ENCODE measurements at regions not wholly inside any gene's neighbourhood (a gene's known extent, or its start where the extent isn't known, plus 50 kb on each side); places are given as distances from the start of the nearest gene placed in this dataset.
"Not testable (repeated sequence)": the region's sequence is repeated elsewhere in the genome, so short reads cannot be mapped to it uniquely, and the experiment has no call there.

DNA sequence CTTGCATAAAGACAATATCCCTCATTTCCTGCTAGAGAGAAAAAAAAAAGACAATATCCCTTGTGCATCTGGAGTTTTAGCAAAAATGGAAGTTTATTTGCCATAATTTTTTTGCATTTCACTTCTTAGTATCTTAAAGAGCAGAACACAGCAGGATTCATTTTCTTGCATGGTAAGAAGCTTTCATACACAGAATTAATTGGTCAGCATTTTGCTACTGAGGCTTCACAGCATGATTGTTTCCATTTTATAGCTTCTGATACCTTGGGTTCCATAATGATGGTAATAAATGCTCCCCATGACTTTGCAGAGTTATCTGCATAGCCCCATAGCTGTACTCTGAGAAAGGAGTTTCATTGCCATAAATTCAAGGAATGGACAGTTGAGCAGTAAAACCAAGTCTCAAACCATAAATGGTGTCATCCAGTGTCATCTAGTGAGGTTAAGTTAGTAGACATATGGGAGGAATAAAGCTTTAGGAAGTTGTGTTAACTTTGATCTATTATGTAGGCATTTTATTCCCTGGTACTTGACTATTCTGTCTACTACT is 88.8 kb upstream of the PLD5 start:
- peaks cover 5% of the 10 kb centered on the region for H3K27me3 Mint-ChIP-seq
- no peak overlapping the region for H3K27ac Mint-ChIP-seq
- H3K36me3 Mint-ChIP-seq = peaks cover 2% of the 10 kb centered on the region
- H3K9me3 Mint-ChIP-seq = peaks cover 0 to 4% (median 2%) of the 10 kb centered on the region in 3 donors
- H3K4me3 Mint-ChIP-seq = no peak overlapping the region
- H3K4me1 Mint-ChIP-seq = no peaks in the 10 kb centered on the region

DNA sequence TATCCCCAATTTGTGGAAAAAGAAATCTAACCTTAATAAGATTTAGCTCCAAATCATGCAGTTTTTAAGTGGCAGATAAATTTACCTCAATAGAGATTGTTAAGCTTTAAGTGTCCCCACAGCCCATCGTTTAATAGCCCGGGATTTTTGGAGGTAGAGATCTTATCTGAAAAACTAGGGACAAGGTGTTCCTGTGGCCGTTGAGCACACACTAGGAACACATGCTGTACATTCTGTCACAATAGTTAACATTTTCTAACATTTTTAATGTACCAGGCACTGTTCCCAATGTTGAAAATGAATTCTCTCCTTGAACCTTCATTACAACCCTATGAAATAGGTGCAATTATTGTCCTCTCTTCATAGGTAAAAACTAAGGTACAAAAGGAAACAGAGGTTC is 85.7 kb upstream of the PLD5 start:
- H3K27me3 Mint-ChIP-seq = peaks cover 6% of the 10 kb centered on the region
- H3K27ac Mint-ChIP-seq = no peak overlapping the region
- no peaks in the 10 kb centered on the region for H3K4me1 Mint-ChIP-seq
- H3K4me3 Mint-ChIP-seq = no peak overlapping the region
- no peaks in the 10 kb centered on the region for H3K36me3 Mint-ChIP-seq
- peaks cover 0 to 2% (median 2%) of the 10 kb centered on the region in 3 donors for H3K9me3 Mint-ChIP-seq

DNA sequence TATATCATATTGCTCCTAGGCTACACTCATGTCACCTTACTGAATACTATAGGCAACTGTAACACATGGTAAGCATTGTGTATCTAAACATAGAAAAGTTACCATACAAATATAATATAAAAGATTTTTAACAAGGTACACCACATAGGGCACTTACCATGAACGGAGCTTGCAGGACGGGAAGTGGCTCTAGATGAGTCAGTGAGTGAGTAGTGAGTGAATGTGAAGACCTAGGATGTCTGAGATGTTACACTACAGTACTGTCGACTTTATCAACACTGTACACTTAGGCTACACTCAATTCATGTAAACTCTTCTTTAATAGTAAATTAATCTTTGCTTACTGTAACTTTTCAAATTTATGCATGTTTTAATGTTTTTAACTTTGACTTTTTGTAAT is 81.0 kb upstream of the PLD5 start:
- H3K27me3 Mint-ChIP-seq = peaks cover 1% of the 10 kb centered on the region
- no peak overlapping the region for H3K4me3 Mint-ChIP-seq
- H3K27ac Mint-ChIP-seq = no peak overlapping the region
- peaks cover 0 to 2% (median 0%) of the 10 kb centered on the region in 3 donors for H3K4me1 Mint-ChIP-seq
- H3K9me3 Mint-ChIP-seq = peaks cover 0 to 2% (median 2%) of the 10 kb centered on the region in 3 donors
- H3K36me3 Mint-ChIP-seq = no peaks in the 10 kb centered on the region

DNA sequence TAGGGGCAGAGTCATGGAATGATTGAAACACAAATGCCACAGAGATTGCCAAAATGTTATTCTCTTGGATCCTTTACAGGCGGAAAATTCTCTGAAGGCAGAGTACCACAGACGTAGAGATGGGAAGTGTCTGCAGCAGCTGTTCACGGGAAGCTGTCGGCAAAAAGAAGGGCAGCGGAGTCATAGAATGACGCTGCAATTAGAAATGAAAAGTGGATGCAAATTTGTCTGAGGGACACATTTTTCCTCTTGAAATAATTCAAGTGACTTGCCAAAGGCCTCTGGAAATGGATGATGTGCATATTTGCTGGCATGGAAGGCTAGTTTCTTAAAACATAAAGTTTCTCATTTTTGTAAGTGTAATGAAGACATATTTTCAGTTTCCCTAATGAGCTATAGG is 77.5 kb upstream of the PLD5 start:
- no peak overlapping the region for H3K4me3 Mint-ChIP-seq
- no peak overlapping the region for H3K27ac Mint-ChIP-seq
- H3K27me3 Mint-ChIP-seq = peaks cover 1% of the 10 kb centered on the region
- peaks cover 3 to 10% (median 4%) of the 10 kb centered on the region in 3 donors for H3K9me3 Mint-ChIP-seq
- peaks cover 0 to 2% (median 0%) of the 10 kb centered on the region in 3 donors for H3K4me1 Mint-ChIP-seq
- H3K36me3 Mint-ChIP-seq = peaks cover 1% of the 10 kb centered on the region

DNA sequence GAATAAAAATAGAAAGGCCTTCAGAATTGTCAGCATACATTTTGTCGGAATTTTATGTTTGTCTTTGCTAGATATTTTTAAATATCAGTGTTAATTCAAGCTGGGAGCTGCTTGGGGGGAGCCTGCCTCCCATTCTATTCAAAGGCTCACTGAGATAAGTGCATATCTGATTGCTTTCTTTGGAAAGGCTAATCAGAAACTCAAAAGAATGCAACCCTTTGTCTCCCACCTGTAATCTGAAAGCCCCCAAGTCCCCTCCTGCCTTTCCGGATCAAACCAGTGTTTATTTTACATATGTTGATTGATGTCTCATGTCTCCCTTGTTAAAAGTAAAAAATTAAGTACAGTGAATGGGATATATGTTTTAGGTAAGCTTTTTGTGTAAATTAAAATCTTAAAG is 69.3 kb upstream of the PLD5 start:
- not testable (repeated sequence) for H3K27ac Mint-ChIP-seq, H3K36me3 Mint-ChIP-seq
- peaks cover 4 to 28% (median 18%) of the 10 kb centered on the region in 3 donors for H3K9me3 Mint-ChIP-seq

DNA sequence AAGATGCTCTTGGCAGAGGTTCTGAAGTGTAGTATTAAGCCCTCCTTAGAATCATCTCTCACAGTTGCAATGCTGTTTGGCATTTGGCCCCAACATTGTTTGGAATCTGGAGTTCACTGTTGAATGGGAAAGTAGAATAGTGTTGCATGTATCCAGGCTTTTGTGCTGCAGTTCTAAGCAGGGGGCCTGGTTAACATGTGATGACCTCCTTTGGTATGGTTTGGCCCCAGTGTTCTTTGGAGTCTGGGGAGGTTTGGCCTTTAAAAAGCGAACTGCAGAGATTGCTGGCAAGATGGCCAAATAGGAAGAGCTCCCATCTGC is 61.8 kb upstream of the PLD5 start:
- H3K27me3 Mint-ChIP-seq = peaks cover 3% of the 10 kb centered on the region
- no peak overlapping the region for H3K4me3 Mint-ChIP-seq
- no peaks in the 10 kb centered on the region for H3K4me1 Mint-ChIP-seq
- H3K9me3 Mint-ChIP-seq = peaks cover 4 to 5% (median 4%) of the 10 kb centered on the region in 3 donors
- H3K36me3 Mint-ChIP-seq = no peaks in the 10 kb centered on the region
- no peak overlapping the region for H3K27ac Mint-ChIP-seq

More for the DNA sequence above, 69.3 kb upstream of the PLD5 start:
- not testable (repeated sequence) for H3K4me3 Mint-ChIP-seq, H3K4me1 Mint-ChIP-seq, H3K27me3 Mint-ChIP-seq

DNA sequence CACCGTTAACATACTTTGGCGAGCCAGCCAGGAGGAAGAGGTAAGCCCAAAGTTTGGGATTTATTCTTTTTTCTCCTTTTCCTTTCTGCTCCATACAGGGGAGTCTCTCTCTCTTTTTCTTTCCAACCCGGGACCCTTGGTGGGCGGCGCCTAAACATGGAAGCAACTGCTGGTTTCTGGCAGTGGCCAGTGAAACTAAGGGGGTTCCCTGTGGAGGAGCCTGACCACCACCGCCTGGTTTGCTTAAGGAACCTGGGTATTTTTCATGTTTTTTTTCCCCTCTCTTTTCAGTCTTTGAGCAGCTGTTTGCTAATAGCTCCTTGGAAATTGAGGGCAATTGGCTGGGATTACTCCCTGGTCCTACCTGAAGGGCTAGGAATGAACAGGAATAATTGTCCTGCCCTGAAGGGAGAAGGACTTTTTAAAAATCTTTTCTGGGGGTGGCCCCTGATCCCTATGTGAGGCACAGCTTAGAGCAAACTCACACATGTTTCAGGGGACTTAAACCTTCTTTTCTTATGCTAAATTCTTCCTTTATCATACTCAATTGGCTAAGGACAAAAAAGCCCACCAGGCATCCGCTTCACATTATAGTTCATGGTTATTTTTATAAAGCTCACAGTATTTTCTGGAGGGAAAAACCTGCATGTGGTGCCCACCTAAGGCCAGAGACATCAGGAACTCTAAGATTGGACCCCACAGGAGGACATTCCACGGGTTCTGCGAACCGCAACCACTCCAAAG is 61.3 kb upstream of the PLD5 start:
- no peak overlapping the region for H3K27ac Mint-ChIP-seq
- no peaks in the 10 kb centered on the region for H3K36me3 Mint-ChIP-seq
- H3K4me1 Mint-ChIP-seq = no peaks in the 10 kb centered on the region
- H3K4me3 Mint-ChIP-seq = no peak overlapping the region
- peaks cover 4 to 5% (median 4%) of the 10 kb centered on the region in 3 donors for H3K9me3 Mint-ChIP-seq
- H3K27me3 Mint-ChIP-seq = peaks cover 3% of the 10 kb centered on the region

DNA sequence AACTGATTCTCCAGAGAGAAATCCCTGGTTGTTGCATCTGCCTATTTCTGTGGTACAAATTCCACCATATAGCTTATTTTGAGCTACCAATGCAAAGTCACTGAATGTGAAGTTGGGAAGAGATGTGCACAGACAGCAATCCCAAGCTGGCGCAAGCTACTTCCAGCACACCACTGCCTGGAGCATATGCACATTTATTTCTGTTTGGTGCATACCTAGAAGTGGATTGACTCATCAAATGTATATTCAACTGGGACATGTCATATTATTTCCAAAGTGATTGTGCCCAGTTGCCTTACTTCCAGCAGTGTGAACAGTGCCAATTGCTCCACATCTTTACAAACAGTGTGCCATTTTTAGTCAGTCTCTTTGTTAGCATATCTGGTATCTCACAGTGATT is 58.2 kb upstream of the PLD5 start:
- H3K27ac Mint-ChIP-seq = no peak overlapping the region
- H3K9me3 Mint-ChIP-seq = peaks cover 0 to 4% (median 4%) of the 10 kb centered on the region in 3 donors
- no peaks in the 10 kb centered on the region for H3K36me3 Mint-ChIP-seq
- H3K27me3 Mint-ChIP-seq = no peaks in the 10 kb centered on the region
- no peaks in the 10 kb centered on the region for H3K4me1 Mint-ChIP-seq
- no peak overlapping the region for H3K4me3 Mint-ChIP-seq

DNA sequence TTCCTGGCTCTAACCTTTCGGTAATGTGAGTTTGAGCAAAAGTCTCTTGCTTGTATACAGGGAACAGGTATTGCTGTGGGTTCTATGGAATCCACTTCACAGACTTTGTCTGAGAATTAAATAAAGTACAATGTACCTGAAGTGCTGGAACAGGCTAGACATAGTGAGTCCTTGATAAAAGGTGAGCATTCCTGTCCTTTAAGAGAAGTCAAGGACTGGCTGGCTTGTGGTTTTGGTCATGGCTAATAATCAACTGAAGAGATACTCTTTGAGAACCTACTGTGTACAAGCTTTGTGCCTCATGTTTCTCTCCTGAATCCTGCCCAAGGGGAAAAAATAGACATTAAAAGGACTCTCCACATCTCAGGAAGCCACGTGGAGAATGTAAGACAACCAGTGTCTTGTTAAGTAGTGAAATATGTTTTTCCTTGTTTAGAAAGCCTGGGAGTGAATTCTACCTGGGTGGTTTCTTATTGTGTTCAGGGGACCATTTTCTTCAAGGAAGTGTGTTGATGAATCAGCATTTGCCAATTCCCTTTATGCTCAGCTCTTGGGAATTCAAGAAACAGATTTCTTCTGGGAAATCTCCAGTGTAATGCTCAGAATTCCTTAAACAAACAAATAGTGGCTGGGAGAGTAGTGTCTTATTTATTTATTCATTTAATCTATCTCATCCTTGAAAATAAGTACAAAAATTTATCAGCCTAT is 55.2 kb upstream of the PLD5 start:
- Mint-ChIP-seq H3K36me3 (no peaks in the 10 kb centered on the region), H3K27ac (no peak overlapping the region), H3K27me3 (no peaks in the 10 kb centered on the region), H3K4me3 (no peak overlapping the region), H3K4me1 (no peaks in the 10 kb centered on the region), H3K9me3 (no peaks in the 10 kb centered on the region)
